IgD-negative memory B cell (primary cell): ENCODE measurements at regions not wholly inside any gene's neighbourhood (a gene's known extent, or its start where the extent isn't known, plus 50 kb on each side); places are given as distances from the start of the nearest gene placed in this dataset.
"Not testable (repeated sequence)": the region's sequence is repeated elsewhere in the genome, so short reads cannot be mapped to it uniquely, and the experiment has no call there.

ENCODE experiments used
- H3K27ac Mint-ChIP-seq, 3 donors: one replicate each; pipeline ENCODE4 v1.8.0; 2020 to 2022; ENCODE audit warnings: mild to moderate bottlenecking in 3 of 3, mixed read lengths in 3 of 3, moderate library complexity in 1 of 3
- H3K27me3 Mint-ChIP-seq: one replicate; pipeline ENCODE4 v1.8.0; 2021; ENCODE audit warnings: mixed read lengths
- H3K36me3 Mint-ChIP-seq: one replicate; pipeline ENCODE4 v1.8.0; 2020; ENCODE audit warnings: mild to moderate bottlenecking, mixed read lengths
- H3K4me1 Mint-ChIP-seq, 3 donors: one replicate each; pipeline ENCODE4 v1.8.0; 2020 to 2022; ENCODE audit warnings: mixed read lengths in 3 of 3, mild to moderate bottlenecking in 1 of 3
- H3K4me3 Mint-ChIP-seq, 4 donors: one replicate each; pipeline ENCODE4 v1.8.0; 2020 to 2022; ENCODE audit warnings: mild to moderate bottlenecking in 4 of 4, mixed read lengths in 4 of 4, moderate library complexity in 3 of 4
- H3K9me3 Mint-ChIP-seq, 3 donors: one replicate each; pipeline ENCODE4 v1.8.0; 2020 to 2021; ENCODE audit warnings: mixed read lengths in 3 of 3, mild to moderate bottlenecking in 1 of 3

DNA sequence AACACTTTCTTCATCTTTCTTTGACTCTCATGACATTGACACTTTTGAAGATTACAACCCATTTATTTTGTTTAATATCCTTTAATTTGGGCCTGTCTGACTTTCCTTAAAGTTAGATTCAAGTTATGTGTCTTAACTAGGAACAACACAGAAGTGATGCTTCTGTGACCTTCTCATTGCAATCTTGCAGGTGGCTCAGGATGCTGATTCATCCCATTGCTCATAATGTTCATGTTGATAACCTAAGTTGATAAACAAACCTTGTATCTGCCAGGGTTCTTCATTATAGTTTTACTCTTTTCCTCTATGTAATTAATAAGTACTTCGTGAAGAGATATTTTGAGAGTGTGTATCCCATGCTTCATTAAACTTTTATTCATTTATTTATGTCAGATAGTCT, 107.2 kb upstream of the SHB start:
- Mint-ChIP-seq H3K27me3 (peaks cover 3% of the 10 kb centered on the region), H3K9me3 (peaks cover 3 to 8% (median 3%) of the 10 kb centered on the region in 3 donors), H3K4me1 (peaks cover 0 to 2% (median 0%) of the 10 kb centered on the region in 3 donors), H3K4me3 (no peak overlapping the region), H3K36me3 (peaks cover 1% of the 10 kb centered on the region), H3K27ac (no peak overlapping the region)

DNA sequence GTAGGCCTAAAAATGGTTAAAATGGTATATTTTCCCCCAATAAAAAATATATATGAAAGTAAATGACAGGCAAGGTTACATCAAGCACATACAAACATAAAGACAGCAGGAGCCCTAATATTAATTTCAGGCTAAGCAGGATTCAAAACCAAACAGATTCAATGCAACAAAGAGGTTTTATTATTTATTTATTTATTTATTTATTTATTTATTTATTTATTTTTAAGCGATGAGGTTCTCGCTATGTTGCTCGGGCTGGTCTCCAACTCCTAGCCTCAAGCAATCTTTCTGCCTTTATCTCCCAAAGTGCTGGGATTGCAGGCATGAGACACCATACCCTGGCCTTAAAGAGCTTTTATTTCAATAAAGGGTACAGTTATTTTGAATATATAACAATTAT, 106.4 kb upstream of the SHB start:
- Mint-ChIP-seq H3K4me3 (no peak overlapping the region), H3K27me3 (peaks cover 3% of the 10 kb centered on the region), H3K27ac (no peak overlapping the region), H3K36me3 (peaks cover 1% of the 10 kb centered on the region), H3K9me3 (peaks cover 4 to 15% (median 8%) of the 10 kb centered on the region in 3 donors), H3K4me1 (peaks cover 0 to 2% (median 0%) of the 10 kb centered on the region in 3 donors)

DNA sequence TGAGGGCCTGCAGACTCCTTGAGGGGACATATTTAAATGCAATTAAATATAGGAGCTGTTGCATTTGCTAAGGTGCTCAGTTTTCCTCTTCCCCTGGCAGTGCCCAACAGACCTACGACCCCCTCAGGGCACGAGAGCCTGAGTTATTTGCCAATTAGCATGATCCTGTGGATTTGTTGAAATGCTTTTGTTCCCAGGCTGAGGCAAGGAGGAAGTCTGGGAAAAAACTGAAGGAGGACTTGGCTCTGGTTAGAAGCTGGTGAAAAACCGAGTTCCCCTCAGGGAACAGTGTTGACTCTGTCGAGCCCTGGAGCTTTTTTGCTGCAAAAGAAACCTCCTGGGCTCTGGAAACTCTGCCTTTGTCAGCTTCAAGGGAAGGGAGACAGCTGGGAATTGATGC, 103.6 kb upstream of the SHB start:
- Mint-ChIP-seq H3K4me3 (no peak overlapping the region), H3K9me3 (peaks cover 5 to 25% (median 8%) of the 10 kb centered on the region in 3 donors), H3K27me3 (peaks cover 1% of the 10 kb centered on the region), H3K4me1 (no peaks in the 10 kb centered on the region), H3K27ac (no peak overlapping the region), H3K36me3 (peaks cover 1% of the 10 kb centered on the region)

DNA sequence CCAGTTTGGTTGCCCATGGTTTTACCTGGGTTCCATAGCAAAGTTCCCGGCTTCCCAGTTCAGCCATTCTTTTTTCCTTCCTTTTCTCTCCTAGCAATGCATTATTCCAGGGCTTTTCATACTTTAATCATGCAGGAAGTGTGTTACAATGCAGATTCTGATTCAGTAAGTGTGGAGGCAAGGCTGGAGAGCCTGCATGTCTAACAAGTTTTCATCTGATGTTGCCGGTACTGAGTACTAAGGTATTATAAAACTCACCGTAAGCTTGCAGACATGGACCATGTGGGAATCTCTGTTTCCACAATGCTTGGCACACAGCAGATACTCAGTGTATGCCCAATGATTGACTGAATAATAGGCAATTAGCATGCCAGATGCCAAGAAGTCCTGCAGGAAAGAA, 102.9 kb upstream of the SHB start:
- H3K4me3 Mint-ChIP-seq, result no peak overlapping the region
- H3K27me3 Mint-ChIP-seq, result no peaks in the 10 kb centered on the region
- H3K4me1 Mint-ChIP-seq, result no peaks in the 10 kb centered on the region
- H3K27ac Mint-ChIP-seq, result no peak overlapping the region
- H3K9me3 Mint-ChIP-seq, result peaks cover 5 to 25% (median 8%) of the 10 kb centered on the region in 3 donors
- H3K36me3 Mint-ChIP-seq, result peaks cover 1% of the 10 kb centered on the region

DNA sequence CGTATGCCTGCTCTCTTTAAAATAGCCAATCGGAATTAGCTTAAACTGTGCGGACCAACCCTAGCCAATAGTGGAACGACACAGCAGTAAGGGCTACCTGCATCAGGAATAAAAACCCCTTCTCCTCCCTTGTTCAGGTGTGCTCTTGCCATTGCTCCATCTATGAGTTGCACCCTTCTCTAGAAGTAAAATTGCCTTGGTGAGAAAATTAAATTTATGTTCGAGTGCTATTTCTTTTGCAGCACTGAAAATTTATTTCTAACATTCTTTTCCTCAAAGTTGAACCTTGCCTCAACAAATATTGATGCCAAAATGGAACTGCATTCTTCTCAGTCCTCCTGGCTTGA, 102.5 kb upstream of the SHB start:
- Mint-ChIP-seq H3K27ac (no peak overlapping the region), H3K4me3 (no peak overlapping the region), H3K36me3 (peaks cover 1% of the 10 kb centered on the region), H3K9me3 (peaks cover 5 to 25% (median 8%) of the 10 kb centered on the region in 3 donors), H3K27me3 (no peaks in the 10 kb centered on the region), H3K4me1 (no peaks in the 10 kb centered on the region)

DNA sequence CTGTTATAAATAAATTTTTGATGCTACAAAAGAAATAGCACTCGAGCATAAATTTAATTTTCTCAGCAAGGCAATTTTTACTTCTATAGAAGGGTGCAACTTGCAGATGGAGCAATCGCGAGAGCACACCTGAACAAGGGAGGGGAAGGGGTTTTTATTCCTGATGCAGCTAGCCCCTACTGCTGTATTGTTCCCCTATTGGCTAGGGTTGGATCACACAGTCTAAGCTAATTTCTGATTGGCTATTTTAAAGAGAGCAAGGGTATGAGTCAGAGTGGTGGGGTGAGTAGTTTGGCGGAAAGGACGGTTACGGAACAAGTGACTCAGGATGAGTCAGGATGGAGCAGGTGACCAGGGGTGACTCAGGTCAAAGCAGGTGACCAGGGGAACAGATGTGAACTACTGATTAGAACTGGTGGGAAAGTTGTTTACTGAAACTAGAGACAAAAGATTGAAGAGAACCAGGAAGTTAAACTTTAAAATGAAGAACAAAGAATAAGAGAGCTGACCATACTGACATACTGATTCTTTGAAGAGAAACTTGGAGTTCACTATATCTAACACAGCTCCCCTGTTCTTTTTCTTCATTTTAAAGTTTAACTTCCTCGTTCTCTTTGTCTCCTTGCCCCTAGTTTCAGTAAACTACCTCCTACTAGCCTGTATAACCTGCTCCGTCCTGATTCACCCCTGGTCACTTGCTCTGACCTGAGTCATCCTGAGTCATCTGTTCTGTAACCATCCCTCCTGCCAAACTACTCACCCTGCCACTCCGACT, 101.9 kb upstream of the SHB start:
- not testable (repeated sequence) for H3K4me1 Mint-ChIP-seq, H3K27ac Mint-ChIP-seq, H3K36me3 Mint-ChIP-seq, H3K4me3 Mint-ChIP-seq, H3K27me3 Mint-ChIP-seq
- peaks cover 5 to 25% (median 8%) of the 10 kb centered on the region in 3 donors for H3K9me3 Mint-ChIP-seq

DNA sequence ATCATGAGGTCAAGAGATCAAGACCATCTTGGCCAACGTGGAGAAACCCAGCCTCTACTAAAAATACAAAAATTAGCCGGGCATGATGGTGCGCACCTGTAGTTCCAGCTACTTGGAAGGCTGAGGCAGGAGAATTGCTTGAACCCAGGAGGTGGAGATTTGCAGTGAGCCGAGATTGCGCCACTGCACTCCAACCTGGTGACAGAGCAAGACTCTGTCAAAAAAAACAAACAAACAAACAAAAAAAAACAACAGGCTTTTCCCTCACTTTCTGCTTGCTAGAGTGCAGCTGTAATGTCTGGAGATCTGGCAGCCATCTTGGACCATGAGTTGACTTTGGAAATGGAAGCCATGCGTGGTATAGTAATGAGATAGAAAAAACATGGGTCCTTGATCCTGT, 101.1 kb upstream of the SHB start:
- H3K36me3 Mint-ChIP-seq, H3K4me1 Mint-ChIP-seq, H3K27me3 Mint-ChIP-seq, H3K4me3 Mint-ChIP-seq, H3K27ac Mint-ChIP-seq: not testable (repeated sequence)
- peaks cover 5 to 25% (median 8%) of the 10 kb centered on the region in 3 donors for H3K9me3 Mint-ChIP-seq

DNA sequence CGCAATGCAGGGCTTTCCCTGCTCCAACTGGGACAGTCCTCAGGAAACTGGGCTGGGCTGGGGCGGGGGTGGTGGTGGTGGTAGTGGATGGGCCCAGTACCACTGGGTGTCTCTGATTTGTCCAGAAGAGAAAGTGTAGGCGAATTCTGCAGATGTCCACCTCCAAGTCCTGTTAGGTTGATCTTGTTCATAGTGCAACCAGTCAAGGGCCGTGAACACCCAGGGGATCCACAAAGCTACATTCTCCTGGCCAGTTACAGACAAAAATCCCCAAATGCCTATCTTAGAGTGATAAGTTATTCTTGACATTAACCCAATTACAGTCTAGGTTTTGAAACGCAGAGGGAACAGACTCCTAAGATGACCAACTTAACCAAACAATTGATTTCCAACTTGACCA, 97.5 kb upstream of the SHB start:
- Mint-ChIP-seq H3K4me1 (peaks cover 0 to 2% (median 0%) of the 10 kb centered on the region in 3 donors), H3K27me3 (peaks cover 6% of the 10 kb centered on the region)

DNA sequence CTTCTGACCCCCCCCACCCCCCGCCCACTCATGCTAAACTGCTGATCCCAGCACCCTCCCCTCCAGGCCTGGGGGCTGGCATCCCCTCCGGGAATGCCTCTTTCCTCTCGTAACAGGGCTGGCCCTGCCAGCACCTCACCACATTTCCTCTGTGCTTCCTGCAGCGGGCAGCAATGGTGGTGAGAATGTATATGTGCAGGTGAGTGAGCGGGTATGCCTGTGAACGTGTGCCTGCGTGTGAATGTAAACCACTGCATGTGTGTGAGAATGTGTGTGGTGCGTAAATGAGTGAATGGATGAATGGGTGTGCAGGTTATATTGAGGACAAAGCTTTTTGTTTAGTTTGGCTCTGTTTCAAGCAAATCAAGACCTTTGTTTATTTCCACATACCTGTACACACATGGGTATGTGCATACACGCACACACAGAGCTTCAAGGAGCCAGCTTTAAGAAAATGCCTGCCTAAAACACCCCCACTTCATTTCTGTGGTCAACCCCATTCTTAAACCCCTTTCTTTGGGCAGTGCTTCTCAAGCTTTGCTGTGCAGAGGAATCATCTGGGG, 95.7 kb upstream of the SHB start:
- Mint-ChIP-seq H3K27me3 (peaks cover 8% of the 10 kb centered on the region), H3K9me3 (peaks cover 0 to 5% (median under 1%) of the 10 kb centered on the region in 3 donors), H3K4me1 (peaks cover 0 to 2% (median 0%) of the 10 kb centered on the region in 3 donors), H3K4me3 (no peak overlapping the region), H3K27ac (peak overlapping the region in 1 of 3 donors; percentile 88), H3K36me3 (no peaks in the 10 kb centered on the region)

More for the DNA sequence above, 97.5 kb upstream of the SHB start:
- Mint-ChIP-seq H3K36me3 (no peaks in the 10 kb centered on the region), H3K9me3 (peaks cover 4 to 20% (median 5%) of the 10 kb centered on the region in 3 donors), H3K27ac (peak overlapping the region in 1 of 3 donors; percentile 83), H3K4me3 (no peak overlapping the region)

DNA sequence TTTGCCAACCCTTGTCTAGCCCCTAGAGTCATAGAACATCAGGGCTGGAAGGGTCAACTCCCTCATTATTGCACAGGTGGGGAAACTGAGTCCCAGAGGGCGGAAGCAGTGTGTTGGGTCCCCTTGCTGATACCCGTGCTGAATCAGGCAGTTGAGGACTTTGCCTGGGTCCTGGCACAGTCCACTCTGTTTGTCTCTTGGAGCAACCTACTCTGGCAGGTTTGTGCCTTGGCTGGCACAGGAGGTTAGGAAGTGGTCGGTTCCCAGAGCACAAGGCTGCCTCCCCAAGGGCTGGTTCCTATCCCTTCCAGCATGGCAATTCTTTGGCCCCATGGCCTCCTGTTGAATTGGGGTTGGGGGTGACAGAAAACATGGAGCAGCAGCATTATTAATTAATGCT, 94.5 kb upstream of the SHB start:
- Mint-ChIP-seq H3K27me3 (peaks cover 8% of the 10 kb centered on the region), H3K27ac (no peak overlapping the region), H3K36me3 (no peaks in the 10 kb centered on the region), H3K9me3 (no peaks in the 10 kb centered on the region), H3K4me3 (no peak overlapping the region), H3K4me1 (peaks cover 0 to 2% (median 0%) of the 10 kb centered on the region in 3 donors)

DNA sequence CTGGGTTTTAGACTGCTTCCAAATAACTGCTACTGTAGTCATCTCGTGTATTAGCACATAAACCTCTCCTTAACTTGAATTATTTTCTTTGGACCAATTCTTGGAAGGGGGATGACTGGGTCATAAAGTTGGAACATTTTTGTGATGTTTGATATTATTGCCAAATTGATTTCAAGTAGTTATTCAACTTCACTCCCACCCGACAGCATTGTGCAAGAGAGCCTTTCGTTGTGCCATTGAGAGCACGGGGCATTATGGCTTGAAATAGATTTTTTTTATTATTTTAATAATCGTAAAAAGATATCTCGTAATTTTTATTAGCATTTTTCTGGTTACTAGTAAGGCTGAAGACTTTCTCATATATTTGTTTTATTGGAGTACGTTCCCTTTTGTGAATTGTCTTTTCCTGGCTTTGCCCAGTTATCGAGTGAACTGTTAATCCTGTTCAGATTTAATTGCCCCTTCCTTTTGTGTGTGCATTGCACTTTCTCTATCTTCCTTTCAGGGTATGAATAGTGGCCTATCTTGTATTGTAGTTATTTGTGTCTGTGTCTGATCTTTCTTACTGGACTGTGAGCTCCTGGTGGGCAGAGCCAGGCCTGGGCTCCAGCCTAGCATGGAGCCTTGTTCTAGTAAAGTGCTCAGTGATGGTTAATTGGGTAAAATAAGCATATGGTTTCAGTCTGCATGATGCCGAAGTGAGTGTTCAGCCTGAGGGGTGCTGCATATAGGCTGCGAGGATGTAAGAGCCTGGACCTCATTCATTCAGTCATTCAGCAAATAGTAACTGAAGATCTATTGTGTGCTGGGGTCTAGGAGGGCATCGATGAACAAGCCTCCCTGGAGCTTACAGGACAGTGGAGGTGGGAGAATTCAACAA, 93.5 kb upstream of the SHB start:
- H3K4me3 Mint-ChIP-seq, result no peak overlapping the region
- peaks cover 0 to 2% (median 0%) of the 10 kb centered on the region in 3 donors for H3K4me1 Mint-ChIP-seq
- H3K27me3 Mint-ChIP-seq, result peaks cover 8% of the 10 kb centered on the region
- H3K27ac Mint-ChIP-seq, result peak overlapping the region in 1 of 3 donors; percentile 11
- no peaks in the 10 kb centered on the region for H3K9me3 Mint-ChIP-seq
- no peaks in the 10 kb centered on the region for H3K36me3 Mint-ChIP-seq

DNA sequence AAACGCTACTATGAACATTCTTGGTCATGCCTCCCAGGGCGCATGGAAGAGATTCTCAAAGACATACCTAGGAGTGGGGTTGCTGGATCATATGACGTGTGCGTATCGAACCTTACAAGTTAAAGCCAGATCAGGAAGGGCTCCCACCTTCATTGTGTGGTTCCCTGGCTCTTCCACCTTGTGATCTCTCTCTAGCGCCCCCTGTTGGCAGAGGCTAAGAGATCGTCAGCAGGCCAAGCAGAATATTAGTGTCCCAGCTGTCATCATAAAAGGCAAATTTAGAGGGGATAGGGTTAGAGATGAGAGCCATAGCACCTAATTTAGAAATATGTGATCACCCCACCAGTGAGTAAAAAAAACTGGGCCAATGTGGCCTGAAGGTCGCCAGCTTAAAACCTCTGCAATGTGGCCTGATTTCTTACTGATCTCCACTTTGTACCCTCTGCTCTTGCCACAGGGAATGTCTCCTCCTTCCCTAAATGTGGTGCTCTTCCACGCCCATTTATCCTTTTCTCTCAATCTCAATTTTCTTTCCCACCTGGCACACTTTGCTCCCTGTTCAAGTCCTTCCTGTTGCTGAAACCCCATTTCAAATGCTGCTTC, 91.7 kb upstream of the SHB start:
- Mint-ChIP-seq H3K4me1 (peaks cover 0 to 2% (median 0%) of the 10 kb centered on the region in 3 donors), H3K27ac (no peak overlapping the region), H3K36me3 (no peaks in the 10 kb centered on the region), H3K4me3 (no peak overlapping the region), H3K27me3 (peaks cover 5% of the 10 kb centered on the region), H3K9me3 (no peaks in the 10 kb centered on the region)

DNA sequence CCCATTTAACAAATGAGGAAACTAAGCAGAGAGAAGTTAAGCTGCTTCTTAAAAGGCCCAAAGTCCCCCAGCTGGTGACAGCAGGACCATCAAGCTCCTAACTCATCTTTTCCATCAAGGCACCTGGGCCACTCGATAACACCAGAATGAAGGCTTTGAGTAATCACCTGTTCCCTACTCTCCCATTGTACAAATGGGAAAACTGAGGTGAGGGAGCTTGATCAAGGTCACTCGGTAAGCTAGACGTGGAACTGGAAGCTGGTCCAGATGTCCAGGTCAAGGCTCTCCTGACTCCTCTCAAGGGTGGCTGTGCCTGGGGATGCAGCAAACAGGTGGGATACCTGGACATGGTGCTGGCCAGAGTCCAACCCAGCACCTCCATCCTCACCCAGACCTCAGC, 90.6 kb upstream of the SHB start:
- H3K9me3 Mint-ChIP-seq, result no peaks in the 10 kb centered on the region
- H3K4me3 Mint-ChIP-seq, result no peak overlapping the region
- H3K36me3 Mint-ChIP-seq, result no peaks in the 10 kb centered on the region
- H3K4me1 Mint-ChIP-seq, result peaks cover 0 to under 1% (median 0%) of the 10 kb centered on the region in 3 donors
- peaks cover 5% of the 10 kb centered on the region for H3K27me3 Mint-ChIP-seq
- H3K27ac Mint-ChIP-seq, result no peak overlapping the region

DNA sequence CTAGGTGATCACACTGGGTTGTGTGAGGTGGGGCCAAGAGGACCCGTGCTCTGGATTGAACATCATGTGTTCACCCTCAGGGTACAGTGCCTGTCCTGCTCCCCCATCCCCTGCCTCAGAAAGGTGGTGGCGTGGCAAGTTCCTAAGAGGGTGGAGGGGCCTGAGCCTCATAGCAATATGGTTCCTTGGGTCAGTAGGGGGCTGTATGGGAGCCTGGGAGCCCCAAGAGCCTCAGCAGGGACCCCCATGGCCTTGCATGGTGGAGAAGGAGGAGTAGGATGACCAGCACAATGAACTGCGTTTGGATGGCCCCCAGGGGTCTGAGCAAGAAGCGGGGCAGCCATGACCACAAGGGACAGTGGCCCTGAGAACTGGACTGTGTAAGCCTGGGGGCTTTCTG, 89.6 kb upstream of the SHB start:
- Mint-ChIP-seq H3K27ac (no peak overlapping the region), H3K4me1 (no peaks in the 10 kb centered on the region), H3K4me3 (no peak overlapping the region), H3K27me3 (peaks cover 5% of the 10 kb centered on the region), H3K36me3 (no peaks in the 10 kb centered on the region), H3K9me3 (no peaks in the 10 kb centered on the region)

DNA sequence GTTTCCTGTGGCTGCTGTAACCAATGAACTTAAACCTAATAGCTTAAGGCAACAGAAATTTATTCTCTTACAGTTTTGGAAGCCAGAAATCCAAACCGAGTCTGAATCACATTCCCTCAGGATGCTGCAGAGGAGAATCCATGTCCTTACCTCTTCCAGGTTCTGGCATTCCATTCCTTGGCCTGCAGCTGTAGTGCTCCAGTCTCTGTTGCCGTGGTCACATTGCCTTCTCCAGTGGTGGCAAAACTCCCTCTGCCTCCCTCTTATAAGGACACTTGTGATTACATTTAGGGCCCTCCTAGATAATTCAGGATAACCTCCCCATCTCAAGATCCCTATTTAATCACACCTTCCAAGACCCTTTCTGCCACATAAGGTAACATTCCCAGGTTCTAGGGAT, 88.7 kb upstream of the SHB start:
- Mint-ChIP-seq H3K4me3 (no peak overlapping the region), H3K9me3 (no peaks in the 10 kb centered on the region), H3K4me1 (no peaks in the 10 kb centered on the region), H3K36me3 (no peaks in the 10 kb centered on the region), H3K27me3 (peaks cover 4% of the 10 kb centered on the region), H3K27ac (no peak overlapping the region)
